C4-2B (cell line): ENCODE measurements at regions not wholly inside any gene's neighbourhood (a gene's known extent, or its start where the extent isn't known, plus 50 kb on each side); places are given as distances from the start of the nearest gene placed in this dataset.

Experiments used
- H3K27ac ChIP-seq: fragments of 450-650 bp; 2 replicates; pipeline ENCODE4 v1.5.1; 2017
- ZFX ChIP-seq: fragments of 450-650 bp; IDR thresholded peaks from 2 replicates; pipeline ENCODE4 v1.6.1; 2017
- TF ChIP-seq, protein P1 (sequence below): fragments of 450-650 bp; conservative IDR thresholded peaks from 2 replicates; pipeline ENCODE4 v1.5.1; 2017; ENCODE audit warnings: mild to moderate bottlenecking

DNA sequence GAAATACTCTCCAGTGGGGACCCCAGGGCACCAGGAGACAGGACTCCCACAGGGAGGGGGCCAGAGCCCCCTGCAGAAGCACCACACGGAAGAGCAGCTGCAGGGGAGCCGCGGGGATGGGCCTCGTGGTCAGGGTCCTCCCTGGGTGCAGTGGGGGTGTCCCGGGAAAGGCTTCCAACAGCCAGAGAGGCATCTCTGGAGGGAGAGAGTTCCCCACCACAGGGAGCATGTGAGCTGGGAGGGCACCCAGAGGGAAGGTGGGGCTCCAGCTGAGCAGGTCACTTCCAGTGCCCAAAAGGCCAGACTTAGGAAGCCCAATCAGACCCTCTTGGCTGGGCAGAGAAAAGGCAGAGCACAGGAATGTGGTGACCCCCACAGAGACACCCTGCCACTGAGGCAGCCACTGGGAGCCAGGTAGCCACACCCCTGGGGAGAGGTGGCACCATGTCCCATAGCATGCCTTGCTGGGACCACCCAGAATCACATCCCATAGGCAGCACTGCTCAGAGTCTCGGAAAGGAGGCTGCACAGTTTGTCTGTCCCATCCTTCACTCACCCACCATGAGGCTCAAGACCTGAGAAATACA, 49.9 kb upstream of the LMO1 start:
- TF ChIP-seq ZFX: no peak
- TF ChIP-seq, protein P1, sequence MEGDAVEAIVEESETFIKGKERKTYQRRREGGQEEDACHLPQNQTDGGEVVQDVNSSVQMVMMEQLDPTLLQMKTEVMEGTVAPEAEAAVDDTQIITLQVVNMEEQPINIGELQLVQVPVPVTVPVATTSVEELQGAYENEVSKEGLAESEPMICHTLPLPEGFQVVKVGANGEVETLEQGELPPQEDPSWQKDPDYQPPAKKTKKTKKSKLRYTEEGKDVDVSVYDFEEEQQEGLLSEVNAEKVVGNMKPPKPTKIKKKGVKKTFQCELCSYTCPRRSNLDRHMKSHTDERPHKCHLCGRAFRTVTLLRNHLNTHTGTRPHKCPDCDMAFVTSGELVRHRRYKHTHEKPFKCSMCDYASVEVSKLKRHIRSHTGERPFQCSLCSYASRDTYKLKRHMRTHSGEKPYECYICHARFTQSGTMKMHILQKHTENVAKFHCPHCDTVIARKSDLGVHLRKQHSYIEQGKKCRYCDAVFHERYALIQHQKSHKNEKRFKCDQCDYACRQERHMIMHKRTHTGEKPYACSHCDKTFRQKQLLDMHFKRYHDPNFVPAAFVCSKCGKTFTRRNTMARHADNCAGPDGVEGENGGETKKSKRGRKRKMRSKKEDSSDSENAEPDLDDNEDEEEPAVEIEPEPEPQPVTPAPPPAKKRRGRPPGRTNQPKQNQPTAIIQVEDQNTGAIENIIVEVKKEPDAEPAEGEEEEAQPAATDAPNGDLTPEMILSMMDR: no peak
- H3K27ac ChIP-seq: no peak overlapping the region
